ENCODE measurements at regions not wholly inside any gene's neighbourhood (a gene's known extent, or its start where the extent isn't known, plus 50 kb on each side); places are given as distances from the start of the nearest gene placed in this dataset.

DNA sequence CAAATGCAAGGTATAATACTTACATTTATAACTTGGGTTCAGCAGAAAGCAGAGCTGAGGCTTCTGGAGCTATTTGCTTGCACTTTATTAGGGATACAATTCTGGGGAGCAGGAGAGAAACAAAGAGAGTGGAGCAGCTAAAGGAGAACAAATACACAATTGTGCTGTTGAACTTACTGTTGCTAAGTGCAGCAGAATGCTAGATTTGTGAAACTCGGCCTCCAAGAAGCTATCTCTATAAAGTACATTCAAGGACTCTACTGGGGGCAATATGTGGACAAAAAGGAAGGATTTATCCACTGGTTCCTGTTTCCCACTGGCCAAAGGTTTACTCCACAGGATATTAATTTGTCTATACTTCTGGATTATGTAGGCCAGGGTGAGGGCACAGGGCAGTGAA, 86.8 kb downstream of the PPP1R2C start:
- DNase-seq: no peak
- no peaks in the 10 kb centered on the region for H3K4me1 ChIP-seq
- no peak for ATAC-seq
- no peak overlapping the region for H3K4me3 ChIP-seq
- WGBS, 4 donors: 55 to 86% (median 68%) methylated on average over 1 of the region's 1 CpG
- H3K27me3 ChIP-seq: peaks cover 0 to 5% (median 0%) of the 10 kb centered on the region in 9 donors
- intact Hi-C loops (cut with DNase I): no loop called here
- no peak for TF ChIP-seq POLR2A (IDR thresholded peaks at IDR 0.05)
- TF ChIP-seq, protein P1, sequence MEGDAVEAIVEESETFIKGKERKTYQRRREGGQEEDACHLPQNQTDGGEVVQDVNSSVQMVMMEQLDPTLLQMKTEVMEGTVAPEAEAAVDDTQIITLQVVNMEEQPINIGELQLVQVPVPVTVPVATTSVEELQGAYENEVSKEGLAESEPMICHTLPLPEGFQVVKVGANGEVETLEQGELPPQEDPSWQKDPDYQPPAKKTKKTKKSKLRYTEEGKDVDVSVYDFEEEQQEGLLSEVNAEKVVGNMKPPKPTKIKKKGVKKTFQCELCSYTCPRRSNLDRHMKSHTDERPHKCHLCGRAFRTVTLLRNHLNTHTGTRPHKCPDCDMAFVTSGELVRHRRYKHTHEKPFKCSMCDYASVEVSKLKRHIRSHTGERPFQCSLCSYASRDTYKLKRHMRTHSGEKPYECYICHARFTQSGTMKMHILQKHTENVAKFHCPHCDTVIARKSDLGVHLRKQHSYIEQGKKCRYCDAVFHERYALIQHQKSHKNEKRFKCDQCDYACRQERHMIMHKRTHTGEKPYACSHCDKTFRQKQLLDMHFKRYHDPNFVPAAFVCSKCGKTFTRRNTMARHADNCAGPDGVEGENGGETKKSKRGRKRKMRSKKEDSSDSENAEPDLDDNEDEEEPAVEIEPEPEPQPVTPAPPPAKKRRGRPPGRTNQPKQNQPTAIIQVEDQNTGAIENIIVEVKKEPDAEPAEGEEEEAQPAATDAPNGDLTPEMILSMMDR (IDR thresholded peaks at IDR 0.05): no peak
- H3K9me3 ChIP-seq: no peaks in the 10 kb centered on the region
- no peaks in the 10 kb centered on the region for H3K36me3 ChIP-seq
- no peak overlapping the region for H3K27ac ChIP-seq

DNA sequence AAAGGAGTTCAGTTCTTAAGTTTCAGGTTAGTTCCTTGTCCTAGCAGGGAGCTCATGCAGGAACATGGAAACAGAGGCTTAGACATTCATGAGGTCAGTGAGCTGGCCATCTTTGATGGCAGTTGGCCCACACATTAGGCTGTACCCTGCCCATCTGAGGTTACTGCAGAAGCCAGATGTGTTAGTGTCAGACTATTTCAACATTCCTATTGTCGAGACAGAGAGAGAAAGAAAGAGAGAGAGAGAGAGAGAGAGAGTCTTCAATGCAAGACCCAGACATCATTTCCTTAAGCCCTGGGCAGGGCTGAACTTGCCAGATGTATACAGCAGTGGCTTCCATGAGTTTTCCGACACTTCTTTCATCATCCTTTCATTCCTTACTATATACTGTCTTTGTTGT, 91.3 kb downstream of the PPP1R2C start:
- peaks cover 0 to 11% (median 0%) of the 10 kb centered on the region in 9 donors for H3K27me3 ChIP-seq
- DNase-seq (no peak), ATAC-seq (no peak)
- no peak for TF ChIP-seq POLR2A (IDR thresholded peaks at IDR 0.05)
- TF ChIP-seq, protein P1 (IDR thresholded peaks at IDR 0.05): no peak
- intact Hi-C loops (cut with DNase I): loop anchor here in 1 of 10 donors (10.0 kb wide), 1 partner anchor 902 kb away; no protein-coding TSS in a partner anchor
- H3K4me3 ChIP-seq: no peak overlapping the region
- H3K4me1 ChIP-seq: no peaks in the 10 kb centered on the region
- no peaks in the 10 kb centered on the region for H3K9me3 ChIP-seq
- no peaks in the 10 kb centered on the region for H3K36me3 ChIP-seq
- WGBS, 4 donors: 59 to 81% (median 70%) methylated on average over 2 of the region's 2 CpGs
- H3K27ac ChIP-seq: no peak overlapping the region

DNA sequence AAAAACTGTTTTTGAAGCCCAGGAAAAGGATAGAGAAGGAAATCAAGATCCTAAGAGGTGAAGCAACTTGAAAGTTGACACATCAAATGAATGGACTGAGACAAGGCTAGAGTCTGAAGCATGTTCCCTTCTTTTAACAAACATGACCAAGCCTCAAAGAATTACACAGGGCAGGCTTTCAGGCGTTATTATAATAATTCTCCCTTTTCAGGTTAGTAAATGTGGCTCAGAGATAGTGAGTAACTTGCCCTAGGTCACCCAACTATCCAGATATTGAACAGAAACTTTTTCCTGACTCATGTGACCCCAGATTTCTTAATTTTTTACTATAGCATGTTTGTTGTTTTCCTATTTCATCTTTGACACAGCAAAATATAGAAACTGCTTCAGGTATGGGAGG, 91.7 kb downstream of the PPP1R2C start:
- peaks cover 0 to 14% (median 0%) of the 10 kb centered on the region in 9 donors for H3K27me3 ChIP-seq
- TF ChIP-seq, protein P1 (IDR thresholded peaks at IDR 0.05): no peak
- TF ChIP-seq POLR2A (IDR thresholded peaks at IDR 0.05): no peak
- WGBS, 4 donors: 36 to 89% (median 54%) methylated on average over 1 of the region's 1 CpG
- intact Hi-C loops (cut with DNase I): loop anchor here in 1 of 10 donors (10.0 kb wide), 1 partner anchor 901 kb away; no protein-coding TSS in a partner anchor
- H3K27ac ChIP-seq: no peak overlapping the region
- no peaks in the 10 kb centered on the region for H3K4me1 ChIP-seq
- H3K4me3 ChIP-seq: no peak overlapping the region
- ATAC-seq: no peak
- no peaks in the 10 kb centered on the region for H3K9me3 ChIP-seq
- DNase-seq: no peak
- H3K36me3 ChIP-seq: no peaks in the 10 kb centered on the region

DNA sequence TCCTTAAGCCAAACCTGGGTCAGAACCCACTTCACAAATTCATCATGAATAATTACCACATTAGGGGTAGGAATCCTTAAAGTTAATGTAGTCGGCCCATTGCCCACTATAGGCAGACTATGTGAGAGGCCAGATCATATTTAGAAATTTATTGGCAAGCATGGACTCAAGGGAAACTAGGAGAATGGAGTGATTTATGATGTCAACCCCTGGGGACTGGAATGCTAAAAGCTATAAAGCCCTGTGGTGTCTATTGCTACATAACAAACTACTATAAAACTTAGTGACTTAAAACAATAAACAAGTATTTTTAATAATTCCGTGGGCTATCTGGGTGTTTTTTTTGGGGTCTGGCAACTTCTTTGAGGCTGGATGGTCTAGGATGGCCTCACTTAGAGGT, 93.9 kb downstream of the PPP1R2C start:
- intact Hi-C loops (cut with DNase I): loop anchor here in 1 of 10 donors (10.0 kb wide), 1 partner anchor 899 kb away; no protein-coding TSS in a partner anchor
- H3K9me3 ChIP-seq: no peaks in the 10 kb centered on the region
- H3K36me3 ChIP-seq: no peaks in the 10 kb centered on the region
- no peak for TF ChIP-seq POLR2A (IDR thresholded peaks at IDR 0.05)
- TF ChIP-seq, protein P1 (IDR thresholded peaks at IDR 0.05): no peak
- no peak overlapping the region for H3K27ac ChIP-seq
- peaks cover 0 to 14% (median 0%) of the 10 kb centered on the region in 9 donors for H3K27me3 ChIP-seq
- no peaks in the 10 kb centered on the region for H3K4me1 ChIP-seq
- H3K4me3 ChIP-seq: no peak overlapping the region
- WGBS, 4 donors: 66 to 80% (median 74%) methylated on average over 2 of the region's 2 CpGs
- no peak for ATAC-seq
- DNase-seq: no peak

Data from heart left ventricle (tissue), 16 donors.